GM12864 (cell line): ENCODE measurements at regions not wholly inside any gene's neighbourhood (a gene's known extent, or its start where the extent isn't known, plus 50 kb on each side); places are given as distances from the start of the nearest gene placed in this dataset.

Source experiments
- DNase-seq: peaks from one replicate; pipeline ENCODE4 v3.0.0-alpha.2; 2011; ENCODE audit warnings: low read depth
- H3K4me3 ChIP-seq: 2 replicates; pipeline ENCODE4 v1.5.1; 2011; ENCODE audit warnings: mild to moderate bottlenecking, low read depth, low read length, control low read depth
- CTCF ChIP-seq: IDR thresholded peaks from 2 replicates; pipeline ENCODE4 v1.5.1; 2011; ENCODE audit warnings: low read depth, mild to moderate bottlenecking, moderate library complexity, low read length, control low read depth, inconsistent platforms; ENCODE audit errors: missing control alignments

GRCh38 chr1:228918335-228918734, 183.1 kb downstream of the RHOU start:
- DNase-seq, result no peak
- no peak overlapping the region for H3K4me3 ChIP-seq
- no peak for TF ChIP-seq CTCF

- no peak for TF ChIP-seq CTCF
- H3K4me3 ChIP-seq, result no peak overlapping the region
- no peak for DNase-seq
These were observed 184.6 kb downstream of the RHOU start for GRCh38 chr1:228919914-228920313.

GRCh38 chr1:228920831-228921230, 185.6 kb downstream of the RHOU start:
- TF ChIP-seq CTCF, result no peak
- no peak for DNase-seq
- no peak overlapping the region for H3K4me3 ChIP-seq

GRCh38 chr1:228921481-228921880, 186.2 kb downstream of the RHOU start:
- TF ChIP-seq CTCF, result no peak
- DNase-seq, result no peak
- H3K4me3 ChIP-seq, result no peak overlapping the region

- TF ChIP-seq CTCF, result no peak
- no peak overlapping the region for H3K4me3 ChIP-seq
- DNase-seq, result no peak
These were observed 187.6 kb downstream of the RHOU start for GRCh38 chr1:228922722-228923376.

GRCh38 chr1:228923973-228924686, 188.9 kb downstream of the RHOU start:
- no peak for DNase-seq
- no peak for TF ChIP-seq CTCF
- no peak overlapping the region for H3K4me3 ChIP-seq

- TF ChIP-seq CTCF, result no peak
- no peak for DNase-seq
- H3K4me3 ChIP-seq, result no peak overlapping the region
These were observed 190.4 kb downstream of the RHOU start for GRCh38 chr1:228925691-228926090.
